AG09319 (cell line): ENCODE measurements at regions not wholly inside any gene's neighbourhood (a gene's known extent, or its start where the extent isn't known, plus 50 kb on each side); places are given as distances from the start of the nearest gene placed in this dataset.

Experiments used
- DNase-seq: peaks from one replicate; pipeline ENCODE4 v3.0.0-alpha.2; 2010; ENCODE audit warnings: low read depth; ENCODE audit errors: extremely low read depth
- TF ChIP-seq, protein P1 (sequence below): IDR thresholded peaks from 2 replicates; pipeline ENCODE4 v1.5.1; 2011; ENCODE audit warnings: low read depth, mild to moderate bottlenecking, inconsistent platforms, low read length, moderate library complexity

DNA sequence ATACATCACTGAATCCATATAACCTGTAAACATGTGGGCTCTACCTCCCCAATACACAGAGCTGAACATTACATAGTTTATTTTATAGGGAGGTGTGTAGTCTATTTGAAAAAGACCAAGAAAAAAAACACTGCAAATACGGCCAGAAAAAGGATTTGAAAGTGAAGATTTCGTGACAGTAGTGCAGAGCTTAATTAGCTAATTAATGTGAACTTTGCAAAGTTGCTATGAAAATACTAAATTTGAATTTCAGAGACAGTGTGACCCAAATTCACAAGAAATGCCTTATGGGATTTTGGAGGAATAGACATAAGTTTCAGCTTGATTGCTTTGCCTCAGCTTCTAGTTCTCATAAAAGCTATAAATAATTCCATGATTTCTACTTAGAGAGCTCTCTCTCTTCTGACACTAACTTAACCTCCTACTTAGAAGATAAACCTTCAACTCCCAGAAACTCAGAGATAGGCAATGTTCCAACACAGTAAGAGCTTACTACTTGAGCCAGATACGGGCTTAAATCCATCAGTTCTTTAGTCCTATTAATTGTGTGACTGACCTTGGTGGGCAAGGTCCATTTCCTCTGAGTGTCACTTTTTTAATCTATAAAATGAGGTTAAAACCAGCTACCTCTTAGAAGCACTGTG is 87.3 kb upstream of the THBS1 start:
- DNase-seq, result no peak
- TF ChIP-seq, protein P1, sequence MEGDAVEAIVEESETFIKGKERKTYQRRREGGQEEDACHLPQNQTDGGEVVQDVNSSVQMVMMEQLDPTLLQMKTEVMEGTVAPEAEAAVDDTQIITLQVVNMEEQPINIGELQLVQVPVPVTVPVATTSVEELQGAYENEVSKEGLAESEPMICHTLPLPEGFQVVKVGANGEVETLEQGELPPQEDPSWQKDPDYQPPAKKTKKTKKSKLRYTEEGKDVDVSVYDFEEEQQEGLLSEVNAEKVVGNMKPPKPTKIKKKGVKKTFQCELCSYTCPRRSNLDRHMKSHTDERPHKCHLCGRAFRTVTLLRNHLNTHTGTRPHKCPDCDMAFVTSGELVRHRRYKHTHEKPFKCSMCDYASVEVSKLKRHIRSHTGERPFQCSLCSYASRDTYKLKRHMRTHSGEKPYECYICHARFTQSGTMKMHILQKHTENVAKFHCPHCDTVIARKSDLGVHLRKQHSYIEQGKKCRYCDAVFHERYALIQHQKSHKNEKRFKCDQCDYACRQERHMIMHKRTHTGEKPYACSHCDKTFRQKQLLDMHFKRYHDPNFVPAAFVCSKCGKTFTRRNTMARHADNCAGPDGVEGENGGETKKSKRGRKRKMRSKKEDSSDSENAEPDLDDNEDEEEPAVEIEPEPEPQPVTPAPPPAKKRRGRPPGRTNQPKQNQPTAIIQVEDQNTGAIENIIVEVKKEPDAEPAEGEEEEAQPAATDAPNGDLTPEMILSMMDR, result no peak

DNA sequence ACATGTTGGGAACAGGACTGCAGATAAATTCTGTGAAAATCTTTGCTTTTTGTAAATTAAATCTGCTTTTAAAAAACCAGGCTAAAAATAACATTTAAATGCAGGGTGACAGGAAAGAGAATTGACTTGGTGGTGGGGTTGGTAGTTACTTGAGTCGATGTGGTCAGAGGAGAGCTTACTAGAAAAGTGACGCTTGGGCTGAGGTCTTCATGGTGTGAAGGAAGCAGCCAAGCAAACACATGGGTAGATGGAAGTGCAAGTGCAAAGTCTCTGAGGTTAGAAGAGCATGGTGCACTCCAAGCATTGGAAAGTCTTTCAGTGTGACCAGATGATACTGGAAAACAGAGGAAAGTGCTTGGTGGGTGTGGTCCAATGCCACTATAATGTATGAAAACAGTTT is 86.4 kb upstream of the THBS1 start:
- DNase-seq, result no peak
- TF ChIP-seq, protein P1, result no peak

DNA sequence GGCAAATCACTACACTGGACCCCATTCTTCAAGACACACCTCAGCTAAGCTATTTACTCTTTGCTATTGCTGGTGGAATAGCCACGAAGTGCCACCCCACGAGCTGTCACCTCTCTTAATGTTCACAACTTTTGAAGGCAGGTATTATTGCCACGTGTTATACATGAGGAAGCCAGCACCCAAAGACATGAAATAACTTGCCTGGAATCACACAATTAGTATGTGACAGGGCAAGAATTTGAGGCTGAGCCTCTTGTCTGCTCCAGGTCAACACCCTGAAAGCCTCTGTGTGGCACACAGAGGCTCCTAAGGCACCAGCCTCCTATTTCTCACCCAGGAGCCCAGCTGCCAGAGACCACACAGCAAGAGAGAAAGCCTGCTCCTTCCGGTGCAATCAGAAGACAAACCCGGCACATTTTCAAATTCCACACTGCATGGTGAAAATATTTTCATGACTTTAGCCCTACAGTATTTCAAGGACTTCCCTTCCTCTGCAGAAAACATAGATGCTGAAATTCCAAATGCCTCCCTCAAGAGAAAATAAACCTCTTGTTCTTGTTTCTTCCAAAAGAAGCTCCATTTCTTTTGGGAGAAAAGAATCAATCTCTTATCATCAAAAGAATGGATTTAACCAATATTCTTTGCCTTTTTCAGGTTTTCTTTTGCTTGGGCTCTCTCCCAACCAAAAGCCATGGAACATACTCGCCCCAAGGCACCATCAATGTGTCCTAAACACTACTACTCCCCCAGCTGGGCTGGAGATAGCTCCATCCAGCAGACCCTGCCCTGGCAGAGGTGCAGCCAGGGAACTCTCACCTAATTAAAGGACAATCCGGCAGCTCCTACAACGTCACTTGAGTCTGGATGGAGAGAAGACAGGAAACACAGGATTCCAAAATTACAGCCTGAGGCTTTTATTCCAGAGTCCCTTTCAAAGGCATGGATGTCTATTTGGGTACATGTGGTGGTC is 84.7 kb upstream of the THBS1 start:
- DNase-seq, result no peak
- TF ChIP-seq, protein P1, result no peak

DNA sequence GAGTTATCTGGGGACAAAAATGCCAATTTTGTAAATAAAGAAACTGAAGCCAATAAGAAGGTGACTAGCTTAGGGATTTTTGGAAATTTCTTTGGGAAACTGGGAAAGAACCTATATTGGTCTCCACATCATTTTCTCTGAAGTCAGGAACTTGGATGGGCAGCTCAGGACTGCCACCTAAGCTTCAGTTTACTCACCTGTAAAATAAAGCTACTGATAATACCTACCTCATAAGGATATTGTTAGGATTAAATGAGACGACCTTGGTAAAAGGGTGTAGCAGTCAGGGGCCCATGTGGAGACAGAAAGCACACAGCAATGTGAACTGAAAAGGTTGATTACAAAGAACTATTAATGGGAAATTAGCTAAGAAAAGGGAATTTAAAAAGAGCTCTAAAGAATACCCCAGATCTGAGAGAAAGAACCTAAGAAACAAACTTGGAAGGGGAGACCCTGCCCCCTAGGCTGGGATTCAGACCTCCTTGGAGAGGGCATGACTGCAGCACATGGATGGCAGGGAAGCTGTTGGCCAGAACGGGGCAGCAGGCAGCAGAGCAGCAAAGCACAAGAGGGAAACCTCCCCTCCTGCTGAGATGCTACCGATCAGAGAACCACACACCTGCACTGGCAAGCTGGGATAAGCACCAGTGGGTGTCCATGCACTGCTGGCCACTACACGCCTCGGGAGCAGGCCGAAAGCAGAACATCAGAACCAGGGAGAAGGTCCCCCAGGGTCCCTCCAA is 83.7 kb upstream of the THBS1 start:
- DNase-seq, result no peak
- TF ChIP-seq, protein P1, result no peak

DNA sequence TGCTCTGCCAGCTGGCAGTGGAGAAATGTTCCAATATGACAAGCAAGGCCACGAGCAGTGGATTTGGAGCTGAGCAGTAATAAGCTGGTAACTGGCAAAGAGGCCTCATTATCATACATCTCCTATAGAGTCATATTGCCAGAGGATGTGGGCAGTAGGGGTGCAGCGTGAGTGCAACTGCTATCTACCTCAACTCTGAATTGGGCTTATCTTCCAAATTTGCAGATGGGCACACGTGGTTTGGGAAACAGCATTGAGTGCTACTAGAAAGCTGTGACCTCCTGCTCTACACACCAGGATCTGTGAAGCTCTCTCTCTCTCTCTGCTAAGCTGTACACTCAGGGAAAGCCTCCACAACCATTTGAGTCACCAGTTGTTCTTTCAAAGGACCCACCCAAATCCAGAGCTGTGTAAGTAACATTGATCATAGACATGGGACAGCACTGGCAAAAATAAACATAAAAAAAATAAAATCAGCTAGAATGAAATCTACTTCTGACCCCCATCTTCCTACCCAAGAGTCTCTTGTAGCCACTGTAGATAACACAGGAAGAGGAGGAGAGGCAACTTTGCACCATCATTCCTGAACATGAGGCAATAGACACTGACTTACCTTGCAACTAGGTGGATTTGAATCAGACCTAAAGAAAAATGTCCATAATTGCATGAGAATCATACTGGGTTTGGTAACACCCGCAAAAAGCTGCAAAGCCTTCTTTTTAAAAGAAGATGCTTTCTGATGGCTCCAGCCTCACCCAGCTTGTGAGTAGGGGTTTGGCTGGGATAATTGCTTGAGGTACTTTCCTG is 82.9 kb upstream of the THBS1 start:
- TF ChIP-seq, protein P1, result no peak
- no peak for DNase-seq

DNA sequence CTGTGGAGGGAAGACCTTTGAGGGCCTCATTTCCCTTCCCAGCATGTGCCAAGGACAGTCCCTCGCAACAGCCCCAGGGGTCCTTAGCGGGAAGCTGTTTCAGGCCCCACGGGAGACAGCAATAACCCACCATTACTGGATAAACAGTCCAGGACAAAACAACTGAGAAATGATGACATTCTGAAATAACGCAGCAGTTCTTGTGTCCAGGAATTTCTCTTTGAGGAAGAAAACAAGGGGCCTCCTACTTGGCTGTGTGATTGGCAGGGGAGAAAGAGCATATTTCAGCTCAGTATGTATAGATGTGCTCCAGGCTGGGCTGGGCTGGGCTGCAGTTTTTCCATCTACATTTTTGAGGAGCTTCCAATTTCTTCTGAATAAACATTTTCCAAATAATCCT is 82.2 kb upstream of the THBS1 start:
- TF ChIP-seq, protein P1, result no peak
- DNase-seq, result no peak
